ENCODE measurements at regions not wholly inside any gene's neighbourhood (a gene's known extent, or its start where the extent isn't known, plus 50 kb on each side); places are given as distances from the start of the nearest gene placed in this dataset.

GRCh38 chr15:46277451-46277850 is 642.6 kb downstream of the SQOR start (continued):
- TF ChIP-seq CHD7 (IDR thresholded peaks at IDR 0.05; ENCODE audit: insufficient replicate concordance, low read length) (no peak), NANOG (IDR thresholded peaks at IDR 0.05; ENCODE audit: insufficient read depth, low read depth, low read length, poor library complexity, severe bottlenecking) (no peak), MAX (IDR thresholded peaks at IDR 0.05) (no peak), SAP30 (IDR thresholded peaks at IDR 0.05; ENCODE audit: insufficient read depth, insufficient replicate concordance, low read length) (no peak)

Data from H1 (cell line).